Hematopoietic multipotent progenitor cell treated with erythropoietin and hydrocortisone succinate and interleukin-3 and kit ligand, for 6 days (in vitro differentiated cells): ENCODE measurements at regions not wholly inside any gene's neighbourhood (a gene's known extent, or its start where the extent isn't known, plus 50 kb on each side); places are given as distances from the start of the nearest gene placed in this dataset.

Experiments
- DNase-seq: peaks from one replicate; pipeline ENCODE4 v3.0.0-alpha.2; 2015

- DNase-seq, result no peak
Observed at GRCh38 chr9:26735160-26735559, 157.4 kb downstream of the CAAP1 start.

GRCh38 chr9:26729187-26729586, 163.4 kb downstream of the CAAP1 start:
- DNase-seq, result no peak

GRCh38 chr9:26727471-26727870, 165.1 kb downstream of the CAAP1 start:
- no peak for DNase-seq

GRCh38 chr9:26725573-26725972, 167.0 kb downstream of the CAAP1 start:
- no peak for DNase-seq

- peak; percentile 38 for DNase-seq
Observed at GRCh38 chr9:26723486-26723885, 169.1 kb downstream of the CAAP1 start.

GRCh38 chr9:26722755-26723154, 169.8 kb downstream of the CAAP1 start:
- DNase-seq, result no peak

- DNase-seq, result no peak
Observed at GRCh38 chr9:26710008-26710407, 182.6 kb downstream of the CAAP1 start.

- no peak for DNase-seq
Observed at GRCh38 chr9:26706223-26706622, 186.4 kb downstream of the CAAP1 start.

- no peak for DNase-seq
Observed at GRCh38 chr9:26695298-26695622, 197.3 kb downstream of the CAAP1 start.

GRCh38 chr9:26694381-26695297, 198.0 kb downstream of the CAAP1 start:
- no peak for DNase-seq

GRCh38 chr9:26689041-26689440, 203.6 kb downstream of the CAAP1 start:
- DNase-seq, result no peak

- DNase-seq, result no peak
Observed at GRCh38 chr9:26687421-26687820, 205.2 kb downstream of the CAAP1 start.

- DNase-seq, result no peak
Observed at GRCh38 chr9:26685818-26686217, 206.8 kb downstream of the CAAP1 start.

- DNase-seq, result no peak
Observed at GRCh38 chr9:26684029-26684428, 208.6 kb downstream of the CAAP1 start.

GRCh38 chr9:26682796-26683496, 209.7 kb downstream of the CAAP1 start:
- no peak for DNase-seq

GRCh38 chr9:26682041-26682440, 210.6 kb downstream of the CAAP1 start:
- no peak for DNase-seq

- no peak for DNase-seq
Observed at GRCh38 chr9:26677965-26678706, 214.5 kb downstream of the CAAP1 start.

GRCh38 chr9:26675035-26675434, 217.6 kb downstream of the CAAP1 start:
- DNase-seq, result no peak

GRCh38 chr9:26673261-26673660, 219.3 kb downstream of the CAAP1 start:
- DNase-seq, result no peak

GRCh38 chr9:26669701-26670670, 222.6 kb downstream of the CAAP1 start:
- DNase-seq, result no peak

GRCh38 chr9:26667882-26668281, 224.7 kb downstream of the CAAP1 start:
- no peak for DNase-seq

- no peak for DNase-seq
Observed at GRCh38 chr9:26665666-26666065, 226.9 kb downstream of the CAAP1 start.
